GM18505 (cell line): ENCODE measurements at regions not wholly inside any gene's neighbourhood (a gene's known extent, or its start where the extent isn't known, plus 50 kb on each side); places are given as distances from the start of the nearest gene placed in this dataset.
"Not testable (repeated sequence)": the region's sequence is repeated elsewhere in the genome, so short reads cannot be mapped to it uniquely, and the experiment has no call there.

ENCODE experiments used
- ATAC-seq: cut with Tn5 transposase; IDR thresholded peaks from one replicate; pipeline ENCODE4 v1.9.1; 2021; ENCODE audit not compliant: unreplicated experiment
- POLR2A ChIP-seq: IDR thresholded peaks from 4 replicates; pipeline ENCODE4 v1.6.1; 2011; ENCODE audit warnings: borderline replicate concordance; ENCODE audit not compliant: insufficient read depth, insufficient read length; ENCODE audit errors: extremely low read depth

GRCh38 chr13:110812869-110813645, 99.6 kb downstream of the ING1 start:
- no peak for ATAC-seq
- TF ChIP-seq POLR2A = no peak

DNA sequence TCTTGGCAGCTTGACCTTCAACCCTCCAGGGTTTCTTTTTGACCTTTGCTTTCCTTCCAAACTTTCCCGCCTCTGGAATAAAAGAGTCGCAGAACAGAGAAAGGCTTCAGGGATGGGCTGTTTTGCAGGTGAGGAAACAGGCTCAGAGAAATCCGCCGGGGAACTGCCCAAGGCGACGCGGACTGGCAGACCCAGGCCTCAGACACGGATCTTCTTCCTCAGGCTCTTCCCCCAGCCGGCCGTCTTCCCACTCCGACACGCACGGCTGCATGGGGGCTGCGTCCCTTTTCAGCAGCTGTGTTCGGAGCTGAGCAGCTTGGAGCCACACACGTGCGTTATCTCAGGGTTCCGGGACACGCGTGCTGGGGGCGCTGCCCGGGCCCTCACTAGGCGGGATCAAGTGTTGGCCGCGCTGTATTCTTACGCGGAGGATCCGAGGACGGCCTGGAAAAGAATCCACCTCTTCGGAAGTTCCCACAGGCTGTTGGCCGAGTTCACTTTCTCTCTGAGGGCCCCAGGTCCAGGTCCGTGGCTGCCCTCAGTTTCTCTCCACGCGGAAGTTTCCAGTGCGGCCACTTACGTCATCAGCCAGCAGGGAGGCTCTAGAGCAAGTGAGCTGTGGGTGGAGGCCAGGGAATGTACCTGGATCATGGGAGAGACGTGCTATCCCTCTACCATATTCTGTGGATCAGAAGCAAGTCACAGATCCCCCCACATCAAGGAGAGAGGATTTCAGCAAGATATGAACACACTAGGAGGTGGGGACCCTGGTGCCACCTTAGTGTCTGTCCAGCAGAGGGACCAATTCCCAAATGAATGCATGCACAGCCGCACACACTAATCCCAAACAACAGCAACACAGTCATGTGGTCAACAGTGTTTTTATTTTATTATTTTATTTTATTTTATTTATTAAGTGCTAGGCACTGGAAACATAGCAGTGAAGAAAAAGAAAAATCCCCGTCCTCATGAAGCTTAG, 100.4 kb downstream of the ING1 start:
- ATAC-seq = no peak

DNA sequence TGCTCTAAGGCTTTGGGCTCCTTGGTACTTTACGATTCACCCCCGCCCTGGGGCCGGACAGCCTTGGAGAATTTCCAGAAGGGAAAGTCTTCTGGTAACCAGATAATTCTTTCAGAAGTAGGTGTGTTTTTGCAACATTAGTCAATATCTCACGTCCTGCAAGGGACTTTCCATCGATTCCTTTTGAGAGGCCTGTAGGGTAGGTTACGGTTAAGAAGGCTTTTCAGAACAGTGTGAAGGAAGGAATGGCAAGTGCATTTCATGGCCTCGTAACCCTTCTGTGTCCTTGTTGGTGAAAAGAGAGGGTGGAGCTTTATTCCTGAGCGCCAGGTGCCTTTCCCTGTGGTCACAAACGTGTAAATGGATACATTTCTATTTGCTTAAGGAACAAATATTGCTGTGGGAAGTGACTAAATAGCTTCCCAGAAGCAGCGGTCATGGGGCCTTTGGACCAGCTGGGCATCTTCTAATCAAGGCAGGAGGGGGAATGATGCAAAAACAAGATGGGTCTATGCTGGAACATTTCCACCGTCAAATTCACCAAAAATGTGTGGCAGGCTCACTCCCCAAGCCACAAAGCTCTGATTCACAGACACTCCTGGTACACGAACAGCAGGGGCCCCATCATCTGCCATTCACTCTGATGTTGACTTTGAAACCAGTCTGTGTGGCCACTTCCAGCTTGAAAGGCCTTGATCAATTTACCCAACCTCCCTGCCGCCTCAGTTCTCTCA, 99.2 kb downstream of the ANKRD10 start:
- ATAC-seq = no peak
- TF ChIP-seq POLR2A = no peak

More for the DNA sequence above, 100.4 kb downstream of the ING1 start:
- no peak for TF ChIP-seq POLR2A

GRCh38 chr13:110816500-110816899, 98.4 kb downstream of the ANKRD10 start:
- no peak for ATAC-seq
- TF ChIP-seq POLR2A = no peak

DNA sequence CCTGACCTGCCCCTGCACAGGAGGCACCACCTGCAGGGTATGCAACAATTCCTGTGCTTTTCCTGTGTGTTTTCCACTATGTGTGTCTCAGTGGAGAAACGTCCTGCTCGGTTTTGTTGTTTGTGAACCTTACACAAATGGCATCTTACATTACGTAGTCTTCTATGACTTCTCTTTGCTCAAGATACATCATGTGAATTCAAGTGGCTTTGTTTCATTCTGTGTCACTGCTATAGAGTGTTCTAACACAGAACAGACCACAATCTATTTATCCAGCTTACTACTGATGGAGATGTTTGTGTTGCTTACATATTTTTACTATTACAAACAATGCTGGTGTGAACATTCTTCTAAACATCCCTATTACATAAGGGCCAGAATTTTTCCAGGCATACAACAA, 97.7 kb downstream of the ANKRD10 start:
- ATAC-seq = no peak
- no peak for TF ChIP-seq POLR2A

DNA sequence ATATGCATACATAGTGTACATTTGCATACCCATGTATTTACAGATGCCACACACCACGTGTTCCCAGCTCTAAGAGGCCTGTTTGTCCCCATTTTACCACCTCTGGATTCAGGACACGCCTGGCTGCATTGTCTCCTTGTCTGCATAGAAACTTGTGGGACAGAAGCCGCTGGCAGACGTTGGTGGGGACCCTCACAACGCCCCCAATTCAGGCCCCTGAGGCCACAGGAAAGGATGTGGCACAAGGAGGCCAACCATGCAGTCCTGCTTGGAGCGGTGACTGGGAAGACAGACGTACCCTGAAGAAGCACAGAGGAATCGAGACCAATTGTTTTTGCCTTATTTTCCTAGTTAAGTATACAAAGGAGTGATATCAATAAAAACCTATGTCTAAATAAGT, 96.1 kb downstream of the ANKRD10 start:
- no peak for ATAC-seq
- TF ChIP-seq POLR2A = no peak

- peak; percentile 76 for ATAC-seq
- no peak for TF ChIP-seq POLR2A
Measured at GRCh38 chr13:110819203-110820014, 95.5 kb downstream of the ANKRD10 start.

GRCh38 chr13:110820322-110820721, 94.5 kb downstream of the ANKRD10 start:
- TF ChIP-seq POLR2A = no peak
- no peak for ATAC-seq

DNA sequence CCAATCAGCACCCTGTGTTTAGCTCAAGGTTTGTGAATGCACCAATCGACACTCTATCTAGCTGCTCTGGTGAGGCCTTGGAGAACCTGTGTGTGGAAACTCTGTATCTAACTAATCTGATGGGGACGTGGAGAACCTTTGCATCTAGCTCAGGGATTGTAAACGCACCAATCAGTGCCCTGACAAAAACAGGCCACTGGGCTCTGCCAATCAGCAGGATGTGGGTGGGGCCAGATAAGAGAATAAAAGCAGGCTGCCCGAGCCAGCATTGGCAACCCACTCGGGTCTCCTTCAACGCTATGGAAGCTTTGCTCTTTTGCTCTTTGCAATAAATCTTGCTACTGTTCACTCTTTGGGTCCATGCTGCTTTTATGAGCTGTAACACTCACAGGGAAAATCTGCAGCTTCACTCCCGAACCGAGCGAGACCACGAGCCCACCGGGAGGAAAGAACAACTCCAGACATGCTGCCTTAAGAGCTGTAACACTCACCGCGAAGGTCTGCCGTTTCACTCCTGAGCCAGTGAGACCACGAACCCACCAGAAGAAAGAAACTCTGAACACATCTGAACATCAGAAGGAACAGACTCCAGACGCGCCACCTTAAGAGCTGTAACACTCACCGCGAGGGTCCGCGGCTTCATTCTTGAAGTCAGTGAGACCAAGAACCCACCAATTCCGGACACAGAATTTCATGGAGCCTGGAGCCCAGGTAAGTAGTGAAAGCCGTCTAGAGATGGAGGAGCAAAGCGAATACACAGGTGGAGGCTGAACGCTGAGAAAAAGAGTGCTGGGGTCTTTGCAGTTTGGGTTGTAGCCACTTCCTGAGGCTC, 92.8 kb downstream of the ANKRD10 start:
- ATAC-seq = not testable (repeated sequence)

GRCh38 chr13:110822669-110822945, 92.3 kb downstream of the ANKRD10 start:
- no peak for ATAC-seq
- no peak for TF ChIP-seq POLR2A

DNA sequence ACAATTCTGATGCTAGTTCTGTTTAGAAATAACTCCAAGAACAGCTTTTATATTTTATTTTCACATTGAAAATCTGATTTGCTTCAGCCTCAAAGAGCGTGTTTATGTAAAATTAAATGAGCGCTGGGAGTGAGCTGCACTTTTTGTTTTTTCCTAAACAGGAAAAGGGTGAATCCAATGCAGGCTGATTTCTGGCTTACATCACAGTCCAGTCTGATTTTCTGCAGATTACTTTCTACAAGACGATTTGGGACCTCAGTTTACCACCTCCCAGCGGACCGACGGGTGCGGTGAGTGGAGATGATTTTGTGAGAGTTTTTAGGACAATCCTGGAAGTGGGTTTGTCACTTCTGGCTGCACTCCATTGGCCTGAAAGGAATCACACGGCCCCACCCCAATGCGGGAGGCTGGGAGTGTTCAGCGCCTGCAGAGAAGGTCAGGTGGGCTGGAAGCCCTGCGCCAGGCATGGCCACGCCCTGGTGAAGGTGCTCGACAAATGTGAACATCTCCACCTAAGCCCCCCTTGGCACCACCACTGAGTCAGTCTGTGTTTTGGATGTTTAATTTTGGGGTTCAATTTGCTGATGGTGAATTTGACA, 90.1 kb downstream of the ANKRD10 start:
- ATAC-seq = no peak
- TF ChIP-seq POLR2A = no peak

GRCh38 chr13:110825516-110825915, 89.4 kb downstream of the ANKRD10 start:
- TF ChIP-seq POLR2A = no peak
- ATAC-seq = no peak

GRCh38 chr13:110826101-110826500, 88.8 kb downstream of the ANKRD10 start:
- no peak for ATAC-seq
- TF ChIP-seq POLR2A = no peak
